Stimulated activated CD4-positive, alpha-beta T cell treated with anti-CD3 and anti-CD28 coated beads, Interleukin-12 subunit alpha, Interleukin-12 subunit beta, amount 100 ng/mL, for 48 hours (primary cell): ENCODE measurements at regions not wholly inside any gene's neighbourhood (a gene's known extent, or its start where the extent isn't known, plus 50 kb on each side); places are given as distances from the start of the nearest gene placed in this dataset.
"Not testable (repeated sequence)": the region's sequence is repeated elsewhere in the genome, so short reads cannot be mapped to it uniquely, and the experiment has no call there.

Experiments used
- DNase-seq, 3 donors: peaks; one replicate each; pipeline ENCODE4 v3.0.0-alpha.2; 2020; ENCODE audit warnings: low read depth in 2 of 3, low spot score in 1 of 3

- no peak for DNase-seq
These were observed 84.3 kb upstream of the MPP7 start for GRCh38 chr10:28387140-28387539.

- DNase-seq = no peak
These were observed 88.4 kb upstream of the MPP7 start for GRCh38 chr10:28391283-28391682.

- peak; percentile 46 to 57 (median 49) for DNase-seq
These were observed 91.2 kb upstream of the MPP7 start for GRCh38 chr10:28393956-28394568.

GRCh38 chr10:28396331-28396730 is 93.5 kb upstream of the MPP7 start:
- no peak for DNase-seq

- no peak for DNase-seq
These were observed 94.4 kb upstream of the MPP7 start for GRCh38 chr10:28397229-28397628.

- DNase-seq = no peak
These were observed 97.3 kb upstream of the MPP7 start for GRCh38 chr10:28400176-28400575.

GRCh38 chr10:28400681-28401080 is 97.8 kb upstream of the MPP7 start:
- no peak for DNase-seq

- not testable (repeated sequence) for DNase-seq
These were observed 99.8 kb upstream of the MPP7 start for GRCh38 chr10:28402611-28403073.

GRCh38 chr10:28403090-28403489 is 100.2 kb upstream of the MPP7 start:
- no peak for DNase-seq

- no peak for DNase-seq
These were observed 105.4 kb upstream of the MPP7 start for GRCh38 chr10:28408237-28408777.

- DNase-seq = no peak
These were observed 107.7 kb upstream of the MPP7 start for GRCh38 chr10:28410420-28411135.

- DNase-seq = no peak
These were observed 108.2 kb upstream of the MPP7 start for GRCh38 chr10:28411136-28411460.

GRCh38 chr10:28411648-28412047 is 108.8 kb upstream of the MPP7 start:
- DNase-seq = peak; percentile 14 to 19 (median 14)

GRCh38 chr10:28418069-28418468 is 114.8 kb upstream of the WAC start:
- DNase-seq = no peak

- no peak for DNase-seq
These were observed 107.5 kb upstream of the WAC start for GRCh38 chr10:28425422-28425821.

- no peak for DNase-seq
These were observed 106.3 kb upstream of the WAC start for GRCh38 chr10:28426392-28427159.

GRCh38 chr10:28427376-28427775 is 105.5 kb upstream of the WAC start:
- DNase-seq = no peak

GRCh38 chr10:28429045-28429444 is 103.9 kb upstream of the WAC start:
- DNase-seq = no peak

GRCh38 chr10:28429573-28430216 is 103.2 kb upstream of the WAC start:
- no peak for DNase-seq

- DNase-seq = no peak
These were observed 101.8 kb upstream of the WAC start for GRCh38 chr10:28431139-28431538.

- DNase-seq = peak in 1 of 3 donors; percentile 14
These were observed 100.7 kb upstream of the WAC start for GRCh38 chr10:28432210-28432676.
